Caco-2 (cell line): ENCODE measurements at regions not wholly inside any gene's neighbourhood (a gene's known extent, or its start where the extent isn't known, plus 50 kb on each side); places are given as distances from the start of the nearest gene placed in this dataset.

Experiments used
- BruUV-seq: library from RNA; stranded (reverse); fragments of 400-500 nt; replicated peaks from 2 replicates; lab custom pipeline; 2021; lab: Mats Ljungman, UMichigan
- CTCF ChIA-PET: fragments of 300-600 bp; sonication (Branson Sonifier 250); formaldehyde crosslinking; loops from one replicate; lab custom pipeline; 2022; ENCODE audit warnings: antibody characterized with exemption; lab: Charles Lee
- POLR2A ChIA-PET: fragments of 300-600 bp; sonication (Branson Sonifier 250); formaldehyde crosslinking; loops from one replicate; lab custom pipeline; 2022; ENCODE audit warnings: antibody characterized with exemption; lab: Charles Lee
- DNase-seq, 2 experiments: peaks; one replicate each; pipeline versions ENCODE4 v3.0.0 to v3.0.0-alpha.2; 2020 to 2022
- H3K27me3 ChIP-seq: replicated peaks from 2 replicates; pipeline ENCODE4 v1.6.0; 2011; ENCODE audit warnings: low read length; ENCODE audit not compliant: control insufficient read depth, insufficient read depth
- H3K36me3 ChIP-seq: 2 replicates; pipeline ENCODE4 v1.5.1; 2011; ENCODE audit warnings: low read length; ENCODE audit not compliant: control insufficient read depth, insufficient read depth
- H3K4me1 ChIP-seq: fragments of 250-450 bp; sonication (Bioruptor Pico); 2 replicates; pipeline ENCODE4 v1.5.1; 2020; ENCODE audit warnings: mild to moderate bottlenecking
- H3K4me3 ChIP-seq: 2 replicates; pipeline ENCODE4 v1.5.1; 2011; ENCODE audit warnings: low read depth, mild to moderate bottlenecking, control low read depth, low read length
- H3K9me3 ChIP-seq: fragments of 250-450 bp; sonication (Bioruptor Pico); 2 replicates; pipeline ENCODE4 v1.5.1; 2020; ENCODE audit warnings: mild to moderate bottlenecking, moderate library complexity
- H3K27ac Mint-ChIP-seq: one replicate; pipeline ENCODE4 v1.8.0; 2022; ENCODE audit warnings: mixed read lengths; ENCODE audit not compliant: unreplicated experiment
- H3K27me3 Mint-ChIP-seq: one replicate; pipeline ENCODE4 v1.8.0; 2022; ENCODE audit warnings: mixed read lengths; ENCODE audit not compliant: insufficient read depth, unreplicated experiment
- H3K36me3 Mint-ChIP-seq: one replicate; pipeline ENCODE4 v1.8.0; 2022; ENCODE audit warnings: mild to moderate bottlenecking, mixed read lengths; ENCODE audit not compliant: insufficient read depth, unreplicated experiment
- H3K4me1 Mint-ChIP-seq: one replicate; pipeline ENCODE4 v1.8.0; 2022; ENCODE audit warnings: low read depth, mixed read lengths; ENCODE audit not compliant: unreplicated experiment
- H3K4me3 Mint-ChIP-seq: one replicate; pipeline ENCODE4 v1.8.0; 2022; ENCODE audit warnings: mild to moderate bottlenecking, moderate library complexity, mixed read lengths; ENCODE audit not compliant: unreplicated experiment
- H3K9me3 Mint-ChIP-seq: one replicate; pipeline ENCODE4 v1.8.0; 2022; ENCODE audit warnings: mixed read lengths; ENCODE audit not compliant: unreplicated experiment
- CTCF ChIP-seq, 2 experiments: fragments of 200-600 bp in 1 of 2; IDR thresholded peaks; 1 replicate in 1 of 2; 2 replicates in 1 of 2; pipeline versions ENCODE4 v1.5.1 to v1.8.0; 2011 to 2022; ENCODE audit warnings: antibody characterized with exemption in 1 of 2, control low read depth in 1 of 2, inconsistent platforms in 1 of 2, low read depth in 1 of 2, low read length in 1 of 2, mild to moderate bottlenecking in 1 of 2, moderate library complexity in 1 of 2; ENCODE audit not compliant: insufficient read depth in 1 of 2, severe bottlenecking in 1 of 2, unreplicated experiment in 1 of 2
- intact Hi-C: fragments of 100-400 bp; cut with micrococcal nuclease; formaldehyde crosslinking; loops from one replicate; pipeline ENCODE4 v1.10.0; 2022; ENCODE audit not compliant: unreplicated experiment

GRCh38 chr3:144529566-144529965, 557.9 kb downstream of the DIPK2A start:
- TF ChIP-seq CTCF (IDR thresholded peaks at IDR 0.05; ENCODE audit: insufficient read depth in 1 of 2, low read depth in 1 of 2, low read length in 1 of 2, severe bottlenecking in 1 of 2, unreplicated experiment in 1 of 2): no peak
- CTCF ChIA-PET: no interaction called here
- H3K36me3 Mint-ChIP-seq: no peaks in the 10 kb centered on the region
- no peak for DNase-seq
- Histone ChIP-seq H3K27me3 (no peaks in the 10 kb centered on the region), H3K36me3 (no peaks in the 10 kb centered on the region), H3K4me1 (0 out of 2 replicates have a peak, but pooled peaks cover 8% of the 10 kb centered on the region), H3K9me3 (no peaks in the 10 kb centered on the region; the same call in 1 of the 2 replicates), H3K4me3 (no peak overlapping the region)
- peaks cover 14% of the 10 kb centered on the region for H3K4me1 Mint-ChIP-seq
- intact Hi-C loops: loop anchor here (2.0 kb wide), 1 partner anchor 51 kb away; no protein-coding TSS in a partner anchor
- no peak overlapping the region for H3K4me3 Mint-ChIP-seq
- no peaks in the 10 kb centered on the region for H3K27me3 Mint-ChIP-seq
- H3K9me3 Mint-ChIP-seq: peaks cover 9% of the 10 kb centered on the region
- POLR2A ChIA-PET: no interaction called here
- no peak overlapping the region for H3K27ac Mint-ChIP-seq
- no TSS peak for BruUV-seq

DNA sequence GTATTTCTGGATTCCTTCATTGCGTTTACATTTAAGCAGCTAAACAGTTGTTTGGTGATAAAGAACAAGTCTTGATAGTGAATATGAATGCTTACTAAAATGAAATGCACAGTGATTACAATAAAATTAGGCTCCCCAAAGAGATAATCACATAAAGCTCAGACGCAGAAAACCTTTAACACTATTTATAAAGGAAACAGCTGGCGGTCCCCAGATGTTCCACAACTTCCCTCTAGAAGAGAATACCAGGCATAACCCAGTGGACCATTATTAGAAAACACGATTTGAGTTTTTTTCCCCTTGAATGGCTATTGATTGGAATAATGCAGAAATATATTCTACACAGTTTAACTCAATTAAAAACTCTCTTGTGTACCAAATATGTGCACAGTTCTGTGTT, 573.2 kb downstream of the DIPK2A start:
- H3K9me3 Mint-ChIP-seq: no peaks in the 10 kb centered on the region
- POLR2A ChIA-PET: no interaction called here

GRCh38 chr3:144546539-144546938, 574.9 kb downstream of the DIPK2A start:
- no TSS peak for BruUV-seq

More for the DNA sequence above, 573.2 kb downstream of the DIPK2A start:
- H3K27ac Mint-ChIP-seq: no peak overlapping the region
- DNase-seq: no peak
- no peak overlapping the region for H3K4me3 Mint-ChIP-seq
- Histone ChIP-seq H3K4me3 (no peak overlapping the region), H3K27me3 (no peaks in the 10 kb centered on the region), H3K36me3 (no peaks in the 10 kb centered on the region), H3K9me3 (no peaks in the 10 kb centered on the region), H3K4me1 (peaks cover 25% of the 10 kb centered on the region)
- peaks cover 13% of the 10 kb centered on the region for H3K4me1 Mint-ChIP-seq
- intact Hi-C loops: no loop called here
- CTCF ChIA-PET: no interaction called here
- BruUV-seq: no TSS peak
- no peaks in the 10 kb centered on the region for H3K36me3 Mint-ChIP-seq
- TF ChIP-seq CTCF (IDR thresholded peaks at IDR 0.05; ENCODE audit: insufficient read depth in 1 of 2, low read depth in 1 of 2, low read length in 1 of 2, severe bottlenecking in 1 of 2, unreplicated experiment in 1 of 2): no peak
- no peaks in the 10 kb centered on the region for H3K27me3 Mint-ChIP-seq

More at GRCh38 chr3:144546539-144546938, 574.9 kb downstream of the DIPK2A start:
- no peak overlapping the region for H3K27ac Mint-ChIP-seq
- no peak for DNase-seq
- intact Hi-C loops: no loop called here
- H3K4me1 Mint-ChIP-seq: peaks cover 15% of the 10 kb centered on the region
- peaks cover 31% of the 10 kb centered on the region for H3K4me1 ChIP-seq
- no peak overlapping the region for H3K4me3 Mint-ChIP-seq
- no peaks in the 10 kb centered on the region for H3K27me3 Mint-ChIP-seq
- H3K4me3 ChIP-seq: no peak overlapping the region
- no peaks in the 10 kb centered on the region for H3K36me3 Mint-ChIP-seq
- H3K27me3 ChIP-seq: no peaks in the 10 kb centered on the region
- ChIA-PET CTCF (no interaction called here), POLR2A (no interaction called here)
- TF ChIP-seq CTCF (IDR thresholded peaks at IDR 0.05; ENCODE audit: insufficient read depth in 1 of 2, low read depth in 1 of 2, low read length in 1 of 2, severe bottlenecking in 1 of 2, unreplicated experiment in 1 of 2): no peak
- H3K9me3 ChIP-seq: no peaks in the 10 kb centered on the region
- no peaks in the 10 kb centered on the region for H3K36me3 ChIP-seq
- H3K9me3 Mint-ChIP-seq: peaks cover 3% of the 10 kb centered on the region
